B cell (primary cell): ENCODE measurements at regions not wholly inside any gene's neighbourhood (a gene's known extent, or its start where the extent isn't known, plus 50 kb on each side); places are given as distances from the start of the nearest gene placed in this dataset.

ENCODE experiments used
- CTCF ChIP-seq: fragments of 200-600 bp; IDR thresholded peaks from one replicate; pipeline ENCODE4 v1.8.0; 2022; ENCODE audit warnings: antibody characterized with exemption, mild to moderate bottlenecking
- EZH2 ChIP-seq: IDR thresholded peaks from 2 replicates; pipeline ENCODE4 v1.6.1; 2012; ENCODE audit warnings: borderline replicate concordance, low read depth, mild to moderate bottlenecking, moderate library complexity, low read length; ENCODE audit not compliant: insufficient read depth, poor library complexity, severe bottlenecking

GRCh38 chr10:59513558-59513957, 151.2 kb upstream of the FAM13C start:
- TF ChIP-seq CTCF (no peak), EZH2 (no peak)
